ENCODE measurements at regions not wholly inside any gene's neighbourhood (a gene's known extent, or its start where the extent isn't known, plus 50 kb on each side); places are given as distances from the start of the nearest gene placed in this dataset.
"Not testable (repeated sequence)": the region's sequence is repeated elsewhere in the genome, so short reads cannot be mapped to it uniquely, and the experiment has no call there.

GRCh38 chr2:199131136-199131655, 326.5 kb downstream of the SATB2 start:
- DNase-seq = no peak

- no peak for DNase-seq
Measured at GRCh38 chr2:199130501-199130900, 327.2 kb downstream of the SATB2 start.

- no peak for DNase-seq
Measured at GRCh38 chr2:199128476-199129229, 329.1 kb downstream of the SATB2 start.

DNA sequence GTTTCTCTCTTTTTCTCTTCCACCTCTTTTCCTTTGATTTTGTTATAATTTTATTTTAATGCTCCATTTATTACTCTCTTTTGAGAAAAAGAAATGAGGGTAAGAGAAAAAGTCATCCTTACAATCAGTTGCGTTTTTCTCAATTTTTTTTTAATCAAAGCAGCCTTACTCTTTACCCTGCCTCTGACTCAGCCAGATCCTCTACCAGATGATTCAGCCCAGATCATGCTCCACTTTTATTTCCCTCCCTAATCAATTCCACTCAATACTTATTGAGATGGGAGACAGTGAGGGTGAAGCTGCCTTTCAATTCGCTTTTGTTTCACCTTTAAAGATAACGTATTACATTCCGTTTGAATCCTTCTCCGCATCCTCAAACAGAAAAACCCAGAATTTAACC, 337.9 kb downstream of the SATB2 start:
- no peak for DNase-seq

DNA sequence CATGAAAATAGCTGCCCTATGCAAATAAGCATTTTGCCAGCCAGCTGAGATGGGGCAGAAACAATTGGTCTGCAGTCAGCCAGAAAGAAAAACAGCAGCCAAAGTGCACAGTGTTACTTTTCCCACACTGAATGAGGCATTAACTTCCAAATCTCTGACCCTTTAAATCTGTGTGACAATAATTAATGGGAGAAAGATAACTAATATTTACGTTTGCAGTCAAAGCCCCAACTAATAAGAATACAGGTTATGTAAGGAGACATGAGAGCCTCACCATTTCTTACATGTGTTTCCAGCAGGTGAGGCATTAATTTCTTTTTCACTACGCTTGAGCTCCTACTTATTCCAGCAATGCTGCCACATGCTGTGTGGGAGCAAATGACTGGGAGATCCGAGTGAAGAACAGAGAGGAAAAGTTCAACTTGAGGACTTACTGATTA, 339.0 kb downstream of the SATB2 start:
- DNase-seq = no peak

DNA sequence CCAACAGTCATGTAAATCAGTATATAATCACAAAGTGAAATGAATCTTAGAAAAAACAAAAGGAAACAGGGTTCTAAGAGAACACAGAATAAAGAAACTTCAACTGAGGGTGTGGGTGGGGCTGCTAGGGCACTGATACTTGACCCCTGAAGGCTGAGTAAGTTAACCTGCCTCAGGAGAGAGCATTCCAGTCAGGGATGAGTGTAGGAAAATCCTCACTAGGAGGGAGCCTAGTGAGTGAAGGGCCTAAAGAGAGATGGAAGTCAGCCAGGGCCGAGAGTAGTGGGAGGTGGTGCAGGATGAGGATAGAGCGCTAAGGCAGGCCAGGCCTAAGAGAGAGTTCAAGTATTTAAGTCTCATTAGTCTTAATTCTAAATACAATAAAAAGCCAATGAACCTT, 342.6 kb downstream of the SATB2 start:
- no peak for DNase-seq

DNA sequence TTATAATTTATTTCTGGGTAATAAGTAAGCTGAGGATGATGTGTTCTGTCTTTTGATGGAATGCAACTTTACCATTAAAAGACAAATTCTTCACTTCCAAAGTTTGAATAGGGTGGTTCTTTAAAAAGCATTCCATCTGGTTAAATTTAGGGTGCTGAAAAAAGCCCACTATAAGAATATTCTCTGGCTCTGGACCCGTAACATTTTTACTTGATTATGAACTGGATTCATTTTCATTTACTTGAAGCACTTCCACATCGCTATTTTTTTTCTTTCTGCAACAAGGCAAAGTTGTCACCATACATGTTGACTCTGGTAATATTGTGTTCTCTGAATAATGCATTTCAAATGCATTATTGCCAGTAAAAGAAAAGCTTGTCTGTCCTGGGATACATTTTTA, 344.6 kb downstream of the SATB2 start:
- DNase-seq = no peak

GRCh38 chr2:199111458-199111857, 346.3 kb downstream of the SATB2 start:
- no peak for DNase-seq

DNA sequence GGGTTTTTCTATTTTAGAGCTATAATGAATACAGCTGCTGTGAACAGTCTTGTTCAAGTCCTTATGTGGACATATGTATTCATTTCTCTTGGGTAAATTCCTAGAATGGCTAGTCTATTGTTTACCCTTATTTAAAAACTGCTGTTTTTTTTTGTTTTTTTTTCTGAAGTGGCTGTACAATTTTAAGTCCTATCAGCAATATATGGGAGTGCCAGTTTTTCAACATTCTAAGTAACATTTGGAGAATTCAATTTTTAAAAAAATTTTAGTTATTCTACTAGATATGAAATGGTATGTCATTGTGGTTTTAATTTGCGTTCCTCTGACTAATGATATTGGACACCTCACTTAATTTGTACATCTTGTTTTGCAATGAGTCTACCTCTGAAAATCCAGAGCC, 349.7 kb downstream of the SATB2 start:
- no peak for DNase-seq

DNA sequence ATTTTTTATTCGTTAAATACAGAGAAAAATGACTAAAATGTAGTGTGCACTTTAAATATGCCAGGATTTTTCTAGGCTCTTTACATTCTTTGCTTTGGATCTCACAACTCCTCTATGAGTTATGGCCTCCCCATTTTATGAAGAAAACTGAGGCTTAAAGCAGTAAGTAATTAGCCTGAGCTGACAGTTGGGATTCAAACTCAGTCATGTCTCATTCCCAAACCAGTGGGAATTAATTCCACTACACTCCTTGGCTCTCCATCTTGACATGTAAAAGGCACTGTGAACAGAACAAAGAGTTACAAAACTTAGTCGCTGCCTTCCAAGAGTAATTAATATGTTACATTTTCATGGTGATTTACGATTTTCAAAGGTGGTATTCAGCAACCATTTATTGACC, 351.9 kb downstream of the SATB2 start:
- no peak for DNase-seq

DNA sequence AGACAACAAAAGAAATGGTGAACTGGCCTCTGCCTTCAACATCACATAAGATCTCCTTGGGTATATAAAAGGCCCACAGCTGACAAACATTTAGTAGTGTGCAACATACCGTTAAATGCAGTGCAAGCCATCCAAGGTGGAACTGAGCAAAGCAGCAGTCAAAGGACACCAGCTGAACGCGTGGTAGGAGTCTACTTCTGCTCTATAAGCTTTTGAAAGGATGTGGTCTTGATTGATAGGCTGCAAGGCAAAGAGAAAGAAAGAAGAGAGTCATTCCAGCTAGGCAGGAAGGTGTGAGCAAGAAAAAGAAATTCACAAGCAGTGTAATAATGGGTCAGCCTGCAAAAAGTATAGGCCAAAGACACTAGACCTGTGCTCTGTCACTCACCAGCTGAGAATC, 356.3 kb downstream of the SATB2 start:
- no peak for DNase-seq

DNA sequence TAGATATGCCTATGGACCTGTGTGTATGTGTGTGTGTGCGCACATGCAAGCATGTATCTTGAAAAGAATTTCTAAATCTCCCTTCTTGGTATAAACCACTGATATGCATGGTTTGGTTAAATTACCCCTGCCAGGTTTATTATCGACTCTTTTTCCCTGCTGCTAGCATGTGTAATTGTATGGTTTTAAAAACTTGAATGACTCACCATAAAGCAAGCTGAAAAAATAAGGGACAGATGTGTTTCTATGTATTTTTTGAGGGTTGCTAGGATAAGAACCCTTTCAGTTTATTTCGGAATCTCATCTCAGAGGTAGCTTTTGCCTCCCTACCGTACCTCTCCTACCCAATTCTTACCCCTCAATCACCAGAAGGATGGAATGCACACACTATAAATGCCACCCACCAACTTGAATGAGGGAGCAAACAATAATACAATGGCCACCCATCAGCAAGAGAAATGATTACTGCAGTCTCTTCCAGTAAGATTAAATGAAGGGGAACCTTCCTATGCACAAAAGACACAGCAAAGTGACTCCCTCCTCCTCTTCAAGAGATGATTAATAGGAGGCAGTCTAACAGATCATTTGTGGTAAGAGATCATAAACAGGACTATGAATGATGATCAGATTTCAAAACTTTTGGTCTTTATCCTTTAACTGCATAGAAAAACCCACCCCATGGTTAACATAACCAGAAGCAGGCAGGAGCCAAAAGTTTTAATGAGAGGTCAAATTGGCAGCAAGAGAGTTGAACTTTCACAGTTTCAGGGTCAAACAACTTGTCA, 357.2 kb downstream of the SATB2 start:
- no peak for DNase-seq

- DNase-seq = no peak
Measured at GRCh38 chr2:199092419-199092818, 365.3 kb downstream of the SATB2 start.

DNA sequence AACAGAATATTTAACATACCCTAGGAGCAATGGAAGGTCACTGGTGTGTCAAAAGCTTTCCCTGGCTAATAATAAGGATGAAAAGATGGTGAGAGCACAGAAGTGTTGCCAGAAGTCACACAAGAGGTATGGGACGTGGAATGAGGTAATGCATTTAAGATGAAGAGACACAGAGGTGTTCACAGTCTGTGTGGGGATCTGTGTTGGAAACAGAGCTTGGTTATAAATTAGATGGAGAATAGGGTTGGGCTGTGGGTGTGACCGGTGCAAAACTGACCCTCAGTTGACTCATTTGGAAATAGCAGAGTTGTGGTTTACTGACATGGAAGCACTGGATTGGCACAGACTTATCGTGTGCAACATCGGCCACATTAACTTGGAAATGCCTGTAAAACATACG, 372.5 kb downstream of the SATB2 start:
- DNase-seq = no peak

DNA sequence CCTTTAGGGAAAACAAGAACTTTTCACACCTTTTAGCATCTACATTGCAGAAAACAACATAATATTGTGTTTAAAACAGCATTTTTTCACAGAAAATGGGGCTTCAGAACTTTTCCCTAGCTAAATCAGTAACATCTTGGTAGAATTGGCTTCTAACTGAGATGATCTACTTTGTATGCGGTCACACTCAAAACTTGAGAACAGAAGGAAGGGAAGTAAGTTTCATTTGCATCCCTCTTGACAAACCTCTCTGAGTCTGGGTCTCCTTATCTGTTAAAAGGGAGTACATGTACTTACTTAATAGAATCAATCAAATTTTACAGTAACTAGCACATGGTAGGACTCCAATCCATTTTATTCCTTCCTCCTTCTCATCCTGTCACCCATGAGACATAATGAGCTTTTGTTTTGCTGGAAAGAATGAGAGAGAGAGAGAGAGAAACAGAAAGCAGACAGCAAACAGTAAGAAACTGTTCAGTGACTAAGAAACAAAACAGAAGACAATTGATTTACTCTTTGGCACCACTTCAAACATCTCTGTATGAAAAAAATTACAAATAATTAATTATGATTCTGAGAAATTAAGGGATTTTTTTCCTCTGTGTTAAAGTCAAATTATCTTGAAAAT, 387.3 kb downstream of the SATB2 start:
- DNase-seq = no peak

GRCh38 chr2:199064201-199064600, 393.5 kb downstream of the SATB2 start:
- no peak for DNase-seq

- DNase-seq = no peak
Measured at GRCh38 chr2:199057936-199058335, 399.8 kb downstream of the SATB2 start.

- no peak for DNase-seq
Measured at GRCh38 chr2:199055336-199055735, 402.4 kb downstream of the SATB2 start.

- no peak for DNase-seq
Measured at GRCh38 chr2:199042660-199043379, 414.9 kb downstream of the SATB2 start.

GRCh38 chr2:199040522-199040921, 417.2 kb downstream of the SATB2 start:
- DNase-seq = no peak

GRCh38 chr2:199033761-199034160, 424.0 kb downstream of the SATB2 start:
- not testable (repeated sequence) for DNase-seq

GRCh38 chr2:199025146-199025545, 432.6 kb downstream of the SATB2 start:
- DNase-seq = no peak

GRCh38 chr2:199024224-199024623, 433.5 kb downstream of the SATB2 start:
- DNase-seq = no peak
